ENCODE measurements at regions not wholly inside any gene's neighbourhood (a gene's known extent, or its start where the extent isn't known, plus 50 kb on each side); places are given as distances from the start of the nearest gene placed in this dataset.
A peak's percentile ranks its signal among the peaks of the same experiment; 100 is the strongest.

DNA sequence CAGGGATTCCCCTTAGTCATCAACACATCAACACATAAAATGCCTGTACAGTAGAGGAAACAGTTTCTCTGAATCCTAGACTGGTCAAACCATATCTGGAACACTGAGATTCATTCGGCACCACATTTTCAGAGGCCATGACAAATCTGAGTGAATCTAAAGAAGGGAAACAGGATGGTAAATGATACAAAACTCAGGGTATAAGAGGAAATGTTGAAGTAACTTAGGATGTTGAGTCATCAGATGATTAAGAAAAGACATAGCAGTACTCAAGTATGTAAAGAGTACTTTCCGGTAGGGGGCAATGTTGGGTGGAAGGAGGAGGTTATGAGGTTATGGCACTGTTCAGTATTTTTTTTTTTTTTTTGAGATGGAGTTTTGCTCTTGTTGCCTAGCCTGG is 358.5 kb upstream of the PMFBP1 start:
- WGBS, 2 experiments (ENCODE audit: extremely low coverage in 1 of 2, insufficient coverage in 1 of 2, insufficient read length in 1 of 2, insufficient replicate concordance in 2 of 2, low coverage in 1 of 2, low lambda C conversion rate in 2 of 2, missing lambda C conversion rate in 1 of 2) = 94% methylated on average over 2 of the region's 2 CpGs; no CpG with 5 or more reads in 1 of the 2 experiments
- Histone ChIP-seq H2BK120ac (replicated peaks; ENCODE audit: low read depth, low read length) (no peak overlapping the region), H3K79me1 (ENCODE audit: low read depth, low read length) (no peaks in the 10 kb centered on the region), H2AFZ (ENCODE audit: low read length) (no peak overlapping the region), H3K23ac (ENCODE audit: insufficient read length) (no peak overlapping the region), H4K20me1 (replicated peaks in 1 of 2; ENCODE audit: control insufficient read depth in 1 of 2, insufficient read depth in 2 of 2, low read length in 2 of 2) (no peaks in the 10 kb centered on the region), H2BK15ac (ENCODE audit: low read length) (no peak overlapping the region), H4K5ac (ENCODE audit: insufficient read length, low read depth, low read length) (no peak overlapping the region), H3K9ac (replicated peaks in 1 of 4; ENCODE audit: extremely low read depth in 1 of 4, low read depth in 3 of 4, low read length in 3 of 4) (no peak overlapping the region), H2AK5ac (ENCODE audit: low read depth, low read length) (no peak overlapping the region), H3K4me1 (replicated peaks in 1 of 4; ENCODE audit: control insufficient read depth in 3 of 4, insufficient read depth in 4 of 4, low read length in 3 of 4) (no peaks in the 10 kb centered on the region), H4K91ac (replicated peaks; ENCODE audit: insufficient read length, low read length) (no peak overlapping the region), H3K36me3 (ENCODE audit: control insufficient read depth in 2 of 4, insufficient read depth in 4 of 4, low read length in 3 of 4) (no peaks in the 10 kb centered on the region), H3K27me3 (replicated peaks in 1 of 4; ENCODE audit: control insufficient read depth in 3 of 4, extremely low read depth in 1 of 4, insufficient read depth in 3 of 4, low read length in 3 of 4) (no peaks in the 10 kb centered on the region), H3K4me3 (ENCODE audit: extremely low read depth in 1 of 4, insufficient read depth in 2 of 4, low read depth in 3 of 4, low read length in 4 of 4) (no peak overlapping the region), H3K27ac (ENCODE audit: low read depth, low read length) (no peak overlapping the region), H3K18ac (ENCODE audit: extremely low read depth, low read length) (no peak overlapping the region), H2BK20ac (ENCODE audit: low read length) (no peak overlapping the region), H3K9me3 (ENCODE audit: insufficient read depth in 2 of 2, low read depth in 1 of 2, low read length in 1 of 2) (no peaks in the 10 kb centered on the region), H4K8ac (ENCODE audit: extremely low read depth, insufficient read depth, low read length) (no peak overlapping the region), H3K56ac (replicated peaks; ENCODE audit: insufficient read length, low read depth, low read length) (no peak overlapping the region), H3K4ac (replicated peaks; ENCODE audit: insufficient read length, low read depth, low read length) (no peak overlapping the region), H3K23me2 (ENCODE audit: low read depth, low read length) (no peaks in the 10 kb centered on the region; the same call in 1 of the 2 replicates), H3K4me2 (ENCODE audit: insufficient read depth in 1 of 2, low read depth in 2 of 2, low read length in 2 of 2) (no peak overlapping the region), H3K14ac (ENCODE audit: insufficient read length) (no peak overlapping the region), H3K79me2 (ENCODE audit: control insufficient read depth in 1 of 2, insufficient read depth in 2 of 2, low read length in 2 of 2) (no peaks in the 10 kb centered on the region), H2BK5ac (ENCODE audit: low read depth, low read length) (no peak overlapping the region), H2BK12ac (ENCODE audit: low read depth, low read length) (no peak overlapping the region)
- TF ChIP-seq RAD21 (IDR thresholded peaks at IDR 0.05 in 1 of 2, conservative IDR thresholded peaks at IDR 0.05 in 1 of 2; ENCODE audit: low read depth in 2 of 2, low read length in 2 of 2) (peak in 1 of 2 experiments; percentile 21; a peak in 2 of 4 replicates), NRF1 (IDR thresholded peaks at IDR 0.05; ENCODE audit: low read depth, low read length) (no peak)
- no peak for FAIRE-seq
- POLR2A ChIA-PET (ENCODE audit: partially characterized antibody) = no interaction called here
- DNase-seq (ENCODE audit: low read depth in 1 of 2, low spot score in 2 of 2) = no peak
- CTCF ChIA-PET (ENCODE audit: partially characterized antibody) = interaction anchor here (0.7 kb wide), 1 partner anchor 188 kb away, joined by 3 read pairs; no protein-coding TSS in a partner anchor
